GM10248 (cell line): ENCODE measurements at regions not wholly inside any gene's neighbourhood (a gene's known extent, or its start where the extent isn't known, plus 50 kb on each side); places are given as distances from the start of the nearest gene placed in this dataset.
A peak's percentile ranks its signal among the peaks of the same experiment; 100 is the strongest.

Experiments used
- CTCF ChIA-PET: fragments of 300-600 bp; sonication (Branson Sonifier 250); formaldehyde crosslinking; extraction: SDS; loops from one replicate; lab custom pipeline; 2021; ENCODE audit warnings: antibody characterized with exemption; lab: Yijun Ruan, JAX
- POLR2A ChIA-PET: fragments of 350-650 bp; sonication (Branson Sonifier 250); formaldehyde crosslinking; extraction: SDS; loops from one replicate; lab custom pipeline; 2020; ENCODE audit warnings: antibody characterized with exemption; lab: Yijun Ruan, JAX
- DNase-seq: peaks from one replicate; pipeline ENCODE4 v3.0.0; 2012; ENCODE audit errors: extremely low spot score
- TF ChIP-seq, protein P1 (sequence below): IDR thresholded peaks from 2 replicates; pipeline ENCODE4 v1.5.1; 2012; ENCODE audit warnings: mild to moderate bottlenecking, low read depth; ENCODE audit errors: extremely low read depth, missing control alignments, control extremely low read depth

- no peak for DNase-seq
- CTCF ChIA-PET, result no interaction called here
- TF ChIP-seq, protein P1, sequence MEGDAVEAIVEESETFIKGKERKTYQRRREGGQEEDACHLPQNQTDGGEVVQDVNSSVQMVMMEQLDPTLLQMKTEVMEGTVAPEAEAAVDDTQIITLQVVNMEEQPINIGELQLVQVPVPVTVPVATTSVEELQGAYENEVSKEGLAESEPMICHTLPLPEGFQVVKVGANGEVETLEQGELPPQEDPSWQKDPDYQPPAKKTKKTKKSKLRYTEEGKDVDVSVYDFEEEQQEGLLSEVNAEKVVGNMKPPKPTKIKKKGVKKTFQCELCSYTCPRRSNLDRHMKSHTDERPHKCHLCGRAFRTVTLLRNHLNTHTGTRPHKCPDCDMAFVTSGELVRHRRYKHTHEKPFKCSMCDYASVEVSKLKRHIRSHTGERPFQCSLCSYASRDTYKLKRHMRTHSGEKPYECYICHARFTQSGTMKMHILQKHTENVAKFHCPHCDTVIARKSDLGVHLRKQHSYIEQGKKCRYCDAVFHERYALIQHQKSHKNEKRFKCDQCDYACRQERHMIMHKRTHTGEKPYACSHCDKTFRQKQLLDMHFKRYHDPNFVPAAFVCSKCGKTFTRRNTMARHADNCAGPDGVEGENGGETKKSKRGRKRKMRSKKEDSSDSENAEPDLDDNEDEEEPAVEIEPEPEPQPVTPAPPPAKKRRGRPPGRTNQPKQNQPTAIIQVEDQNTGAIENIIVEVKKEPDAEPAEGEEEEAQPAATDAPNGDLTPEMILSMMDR, result no peak
- POLR2A ChIA-PET, result no interaction called here
These were observed 348.7 kb downstream of the NPHP4 start for GRCh38 chr1:5643360-5644107.

DNA sequence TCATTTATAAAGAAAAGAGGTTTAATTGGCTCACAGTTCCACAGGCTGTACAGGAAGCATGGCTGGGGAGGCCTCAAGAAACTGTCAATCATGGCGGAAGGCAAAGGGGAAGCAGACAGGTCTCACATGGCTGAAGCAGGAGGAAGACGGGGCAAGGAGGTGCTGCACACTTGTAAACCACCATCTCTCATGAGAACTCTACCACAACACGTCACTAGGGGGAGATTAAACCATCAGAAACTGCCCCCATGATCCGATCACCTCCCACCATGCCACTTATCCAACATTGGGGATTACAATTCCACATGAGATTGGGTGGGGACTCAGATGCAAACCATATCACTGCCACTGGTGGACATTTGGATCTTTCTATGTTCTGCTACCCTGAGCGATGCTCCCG lies 351.4 kb downstream of the NPHP4 start:
- ChIA-PET CTCF (no interaction called here), POLR2A (no interaction called here)
- TF ChIP-seq, protein P1, result no peak
- no peak for DNase-seq

DNA sequence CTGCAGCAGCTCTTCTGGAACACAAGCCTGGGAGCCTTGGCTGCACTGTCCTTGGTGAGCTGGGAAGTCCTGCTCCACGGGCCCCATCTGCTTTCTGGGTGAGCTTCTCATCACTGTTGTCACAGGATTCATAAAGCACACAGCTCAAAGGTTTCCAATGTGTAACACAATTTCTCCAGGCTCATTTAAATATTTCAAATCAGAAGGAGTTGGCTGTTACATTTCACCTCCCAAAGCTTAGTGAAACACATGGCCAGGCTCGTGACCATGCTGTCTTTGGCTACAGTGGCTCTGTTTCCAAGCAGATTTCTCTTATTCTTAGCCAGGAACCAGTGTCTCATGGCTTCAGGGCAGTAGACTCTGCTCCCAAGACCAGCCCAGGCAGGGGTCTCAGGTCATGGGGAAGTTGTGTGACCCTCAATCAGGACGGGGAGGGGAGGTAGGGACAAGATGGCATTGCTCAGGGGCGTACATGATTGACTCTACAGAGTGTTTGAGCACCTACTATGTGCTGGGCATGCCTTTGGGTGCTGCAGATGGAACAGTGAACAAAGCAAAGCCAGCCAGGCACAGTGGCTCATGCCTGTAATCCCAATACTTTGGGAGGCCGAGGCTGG lies 353.0 kb downstream of the NPHP4 start:
- ChIA-PET POLR2A (no interaction called here), CTCF (interaction anchor here (0.8 kb wide), 1 partner anchor 24 kb away, joined by 3 read pairs; no protein-coding TSS in a partner anchor)
- TF ChIP-seq, protein P1, result no peak
- DNase-seq, result no peak

DNA sequence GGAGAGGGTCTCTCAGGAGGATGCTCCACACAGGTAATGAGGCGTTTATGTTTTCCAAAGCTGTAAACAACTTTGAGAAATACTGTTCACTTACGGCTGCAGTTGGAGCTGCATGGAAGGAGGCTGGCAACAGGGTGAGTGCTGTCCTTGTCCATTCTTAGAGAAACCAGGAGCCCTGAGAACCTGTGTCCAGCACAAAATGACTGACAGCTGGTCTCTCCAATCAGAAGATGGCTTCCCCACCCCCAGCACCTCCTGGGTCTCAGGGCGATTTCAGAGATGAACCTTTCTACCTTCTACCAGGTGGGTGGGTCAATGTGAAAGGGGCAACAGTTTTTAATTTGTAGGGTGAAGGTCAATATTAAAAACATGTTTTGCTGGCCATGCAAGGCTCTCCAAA lies 353.6 kb downstream of the NPHP4 start:
- no peak for DNase-seq
- TF ChIP-seq, protein P1, result no peak
- ChIA-PET POLR2A (no interaction called here), CTCF (interaction anchor here (0.8 kb wide), 1 partner anchor 23 kb away, joined by 3 read pairs; no protein-coding TSS in a partner anchor)

- CTCF ChIA-PET, result no interaction called here
- POLR2A ChIA-PET, result no interaction called here
- TF ChIP-seq, protein P1, result peak; percentile 15
- DNase-seq, result no peak
These were observed 355.1 kb downstream of the NPHP4 start for GRCh38 chr1:5637171-5637570.

GRCh38 chr1:5634893-5635292 lies 357.3 kb downstream of the NPHP4 start:
- ChIA-PET POLR2A (no interaction called here), CTCF (no interaction called here)
- TF ChIP-seq, protein P1, result no peak
- DNase-seq, result no peak
